NT2/D1 (cell line): ENCODE measurements at regions not wholly inside any gene's neighbourhood (a gene's known extent, or its start where the extent isn't known, plus 50 kb on each side); places are given as distances from the start of the nearest gene placed in this dataset.

Experiments
- DNase-seq: peaks from one replicate; pipeline ENCODE4 v3.0.0-alpha.2; 2011; ENCODE audit warnings: low read depth, low spot score
- H3K27me3 ChIP-seq: 2 replicates; pipeline ENCODE4 v1.6.0; 2011; ENCODE audit warnings: mild to moderate bottlenecking; ENCODE audit not compliant: insufficient read length, insufficient read depth
- H3K36me3 ChIP-seq: 2 replicates; pipeline ENCODE4 v1.6.1; 2011; ENCODE audit warnings: mild to moderate bottlenecking, low read length, mixed read lengths; ENCODE audit not compliant: insufficient read depth, insufficient read length
- H3K4me1 ChIP-seq: 2 replicates; pipeline ENCODE4 v1.5.1; 2011; ENCODE audit not compliant: insufficient read depth, insufficient read length
- H3K4me3 ChIP-seq: 2 replicates; pipeline ENCODE4 v1.5.1; 2011; ENCODE audit warnings: low read depth; ENCODE audit not compliant: insufficient read length
- H3K9ac ChIP-seq: 2 replicates; pipeline ENCODE4 v1.6.0; 2011; ENCODE audit warnings: low read depth; ENCODE audit not compliant: insufficient read length
- H3K9me3 ChIP-seq: 2 replicates; pipeline ENCODE4 v1.5.1; 2011; ENCODE audit warnings: mild to moderate bottlenecking, low read length; ENCODE audit not compliant: insufficient read depth
- SUZ12 ChIP-seq: IDR thresholded peaks from 2 replicates; pipeline ENCODE4 v1.6.1; 2011; ENCODE audit not compliant: insufficient read length, insufficient read depth; ENCODE audit errors: extremely low read depth
- YY1 ChIP-seq: IDR thresholded peaks from 2 replicates; pipeline ENCODE4 v1.6.1; 2011; ENCODE audit not compliant: insufficient read length, insufficient read depth
- ZNF274 ChIP-seq: IDR thresholded peaks from 2 replicates; pipeline ENCODE4 v1.6.1; 2011; ENCODE audit warnings: mild to moderate bottlenecking, low read depth, low read length

DNA sequence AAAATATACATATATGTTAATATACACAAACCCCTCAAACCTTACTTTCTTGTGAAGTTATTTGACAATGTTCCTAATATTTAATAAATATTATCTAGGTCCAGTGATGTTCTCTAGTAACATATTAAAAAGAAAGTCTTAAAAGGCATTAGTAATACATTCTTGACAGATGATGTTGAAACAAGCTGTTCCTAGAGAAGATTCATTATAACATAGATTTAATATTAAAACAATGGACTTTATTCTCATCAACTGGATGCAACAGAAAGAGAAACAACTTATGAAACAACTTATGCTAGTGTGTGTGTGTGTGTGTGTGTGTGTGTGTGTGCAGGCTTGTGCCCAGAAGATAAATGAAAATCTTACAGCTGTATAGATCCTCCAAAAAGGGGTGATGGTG lies 68.5 kb upstream of the PLXNA2 start:
- TF ChIP-seq YY1, result no peak
- no peak for TF ChIP-seq SUZ12
- TF ChIP-seq ZNF274, result no peak
- Histone ChIP-seq H3K27me3 (peaks cover 3% of the 10 kb centered on the region), H3K4me1 (no peaks in the 10 kb centered on the region), H3K9ac (no peak overlapping the region), H3K9me3 (no peaks in the 10 kb centered on the region), H3K36me3 (no peaks in the 10 kb centered on the region), H3K4me3 (no peak overlapping the region)
- no peak for DNase-seq

DNA sequence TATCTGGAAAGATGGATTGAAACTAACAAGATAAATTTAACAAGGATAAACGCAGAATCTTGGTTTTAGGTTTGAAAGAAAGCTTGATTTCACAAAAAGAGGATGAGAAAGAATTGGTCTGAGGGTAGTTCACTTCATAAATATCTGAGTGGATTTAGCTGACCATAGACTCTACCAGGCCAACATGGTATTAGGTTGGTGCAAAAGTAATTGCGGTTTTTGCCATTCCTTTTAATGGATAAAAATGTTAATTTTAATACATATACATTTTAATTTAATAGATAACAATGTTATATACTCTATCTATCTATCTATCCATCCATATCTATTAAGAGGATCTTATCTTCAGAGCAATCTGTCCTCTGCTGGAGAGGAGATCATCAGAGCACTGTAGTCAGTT lies 70.2 kb upstream of the PLXNA2 start:
- no peaks in the 10 kb centered on the region for H3K4me1 ChIP-seq
- TF ChIP-seq ZNF274 (no peak), YY1 (no peak), SUZ12 (no peak)
- no peak overlapping the region for H3K9ac ChIP-seq
- peaks cover 3% of the 10 kb centered on the region for H3K27me3 ChIP-seq
- no peaks in the 10 kb centered on the region for H3K9me3 ChIP-seq
- H3K36me3 ChIP-seq, result no peaks in the 10 kb centered on the region
- no peak for DNase-seq
- no peak overlapping the region for H3K4me3 ChIP-seq

DNA sequence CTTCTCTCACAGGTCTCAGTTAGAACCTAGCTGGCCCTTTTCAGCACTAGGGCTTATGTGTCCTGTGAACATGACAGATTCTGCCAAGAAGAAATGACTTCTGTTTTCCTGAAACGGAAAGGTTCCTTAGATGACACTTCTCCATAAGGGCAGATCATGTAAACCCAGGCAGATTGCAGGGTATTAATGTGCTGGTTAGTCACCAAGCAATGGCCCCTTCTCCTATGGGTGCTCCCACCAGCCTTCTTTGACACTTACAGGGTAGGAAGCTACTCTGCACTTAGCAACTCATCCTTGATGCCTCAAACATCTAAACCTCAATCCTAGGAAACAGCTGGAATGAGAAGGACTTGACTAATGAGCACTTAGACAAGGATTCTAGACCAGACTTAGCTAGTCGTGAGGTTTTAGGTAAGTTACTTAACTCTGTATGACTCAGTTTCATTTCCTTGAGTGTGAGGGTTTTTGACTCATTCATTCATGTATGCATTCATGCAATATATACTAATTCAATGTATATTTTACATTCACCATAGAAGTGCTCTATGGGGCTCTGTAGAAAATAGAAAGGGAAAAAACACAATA lies 74.1 kb upstream of the PLXNA2 start:
- Histone ChIP-seq H3K27me3 (peaks cover 3% of the 10 kb centered on the region), H3K4me3 (no peak overlapping the region), H3K9me3 (no peaks in the 10 kb centered on the region), H3K36me3 (no peaks in the 10 kb centered on the region), H3K4me1 (no peaks in the 10 kb centered on the region), H3K9ac (no peak overlapping the region)
- no peak for DNase-seq
- no peak for TF ChIP-seq ZNF274

DNA sequence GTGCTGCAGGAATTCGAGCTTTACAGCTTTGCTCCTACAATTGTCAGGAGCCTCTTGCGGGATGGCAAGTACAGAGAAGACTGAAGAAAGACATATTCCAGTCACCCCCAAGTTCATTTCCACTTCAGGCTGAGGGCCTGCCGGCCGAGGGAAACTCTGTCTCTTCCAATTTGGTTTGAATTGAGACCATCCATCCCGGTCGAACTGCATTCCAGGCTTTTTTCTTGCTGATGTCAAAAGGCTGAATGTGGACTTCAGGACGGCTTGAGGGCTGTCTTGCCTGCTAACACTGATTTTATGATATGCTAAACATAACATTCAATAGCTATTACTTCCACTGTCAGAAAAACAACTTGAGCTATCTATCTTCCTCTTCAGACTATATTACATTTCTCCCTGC lies 79.8 kb upstream of the PLXNA2 start:
- Histone ChIP-seq H3K4me3 (no peak overlapping the region), H3K9me3 (no peaks in the 10 kb centered on the region), H3K4me1 (no peaks in the 10 kb centered on the region), H3K36me3 (no peaks in the 10 kb centered on the region), H3K9ac (no peak overlapping the region), H3K27me3 (no peaks in the 10 kb centered on the region)
- no peak for DNase-seq
- TF ChIP-seq SUZ12 (no peak), ZNF274 (no peak), YY1 (no peak)

DNA sequence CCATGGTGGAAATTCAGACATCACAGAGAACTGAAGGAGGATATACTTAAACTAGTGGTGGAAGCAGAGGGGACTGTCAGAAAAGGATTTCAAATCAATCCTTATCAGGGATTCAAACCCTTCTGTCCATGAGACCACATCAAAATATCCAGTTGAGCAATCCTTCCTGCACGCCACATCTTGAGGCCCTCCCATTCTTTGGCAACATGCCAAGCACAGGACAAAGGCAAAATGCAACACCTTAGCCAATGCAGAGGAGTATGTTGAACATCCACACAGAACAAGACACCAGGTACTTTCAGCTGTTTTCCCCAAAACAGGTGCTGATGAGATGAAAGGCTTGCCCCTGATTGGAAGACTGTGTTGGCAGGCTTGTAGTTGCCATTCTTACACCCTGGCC lies 81.8 kb upstream of the PLXNA2 start:
- H3K27me3 ChIP-seq, result no peaks in the 10 kb centered on the region
- no peak overlapping the region for H3K4me3 ChIP-seq
- no peaks in the 10 kb centered on the region for H3K4me1 ChIP-seq
- H3K36me3 ChIP-seq, result no peaks in the 10 kb centered on the region
- no peaks in the 10 kb centered on the region for H3K9me3 ChIP-seq
- no peak for DNase-seq
- no peak for TF ChIP-seq YY1
- TF ChIP-seq ZNF274, result no peak
- no peak for TF ChIP-seq SUZ12
- no peak overlapping the region for H3K9ac ChIP-seq

DNA sequence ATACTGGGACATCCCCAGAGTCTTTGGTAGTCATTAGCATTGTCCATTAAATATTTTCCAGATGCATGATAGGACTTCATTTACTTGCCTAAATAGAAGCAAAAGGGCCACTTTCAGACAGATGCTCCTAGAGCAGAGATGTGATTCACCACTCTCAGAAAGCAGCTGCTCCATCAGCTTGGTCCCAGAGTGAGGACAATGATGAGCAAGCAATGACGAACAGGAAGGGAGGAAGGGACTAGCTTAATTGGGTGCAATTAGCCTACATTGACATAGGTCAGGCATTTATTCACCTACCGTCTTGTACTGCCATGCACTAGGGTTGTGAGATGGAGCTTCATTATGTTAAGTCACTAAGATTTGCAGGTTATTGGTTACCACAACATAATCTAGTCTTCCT lies 85.1 kb upstream of the PLXNA2 start:
- Histone ChIP-seq H3K36me3 (no peaks in the 10 kb centered on the region), H3K4me3 (no peak overlapping the region), H3K9ac (no peak overlapping the region), H3K4me1 (no peaks in the 10 kb centered on the region), H3K27me3 (no peaks in the 10 kb centered on the region), H3K9me3 (no peaks in the 10 kb centered on the region)
- TF ChIP-seq SUZ12 (no peak), YY1 (no peak), ZNF274 (no peak)
- no peak for DNase-seq

DNA sequence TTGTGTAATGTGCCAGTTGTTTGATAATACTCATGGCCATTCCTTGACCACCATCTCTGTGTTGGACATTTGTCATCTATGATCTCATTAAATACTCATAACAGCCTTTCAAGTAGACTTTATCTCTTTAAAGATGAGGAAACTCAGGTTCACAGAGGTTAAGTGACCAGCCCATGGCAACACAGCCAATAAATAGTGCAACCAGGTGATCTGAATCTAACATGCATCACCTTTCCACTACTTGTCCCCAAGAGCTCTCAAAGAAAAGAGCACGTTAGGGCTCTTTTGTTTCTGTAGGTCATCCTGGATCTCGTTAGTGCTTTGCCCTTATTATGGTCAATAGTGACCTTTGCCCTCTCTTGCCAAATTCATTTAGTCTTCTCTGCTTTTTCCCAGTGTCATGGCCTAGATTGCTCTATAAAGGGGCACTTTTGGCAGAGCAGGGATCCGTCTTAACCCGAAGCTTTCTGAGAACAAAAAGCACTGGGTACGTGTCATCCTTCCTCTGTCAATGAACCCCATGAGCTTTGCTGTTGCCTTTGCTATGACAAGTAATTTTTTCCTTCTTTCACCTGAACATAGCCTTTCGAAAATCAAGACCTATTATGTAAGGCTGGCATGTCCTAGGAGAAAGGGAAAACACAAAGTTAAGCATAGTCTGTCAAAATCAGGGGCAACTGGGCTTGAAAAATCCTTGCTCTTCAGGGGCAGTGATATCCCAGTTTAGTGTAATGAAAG lies 88.0 kb upstream of the PLXNA2 start:
- Histone ChIP-seq H3K9me3 (no peaks in the 10 kb centered on the region), H3K36me3 (no peaks in the 10 kb centered on the region), H3K9ac (no peak overlapping the region), H3K4me1 (no peaks in the 10 kb centered on the region), H3K4me3 (no peak overlapping the region), H3K27me3 (no peaks in the 10 kb centered on the region)
- TF ChIP-seq YY1 (no peak), SUZ12 (no peak), ZNF274 (no peak)
- no peak for DNase-seq

DNA sequence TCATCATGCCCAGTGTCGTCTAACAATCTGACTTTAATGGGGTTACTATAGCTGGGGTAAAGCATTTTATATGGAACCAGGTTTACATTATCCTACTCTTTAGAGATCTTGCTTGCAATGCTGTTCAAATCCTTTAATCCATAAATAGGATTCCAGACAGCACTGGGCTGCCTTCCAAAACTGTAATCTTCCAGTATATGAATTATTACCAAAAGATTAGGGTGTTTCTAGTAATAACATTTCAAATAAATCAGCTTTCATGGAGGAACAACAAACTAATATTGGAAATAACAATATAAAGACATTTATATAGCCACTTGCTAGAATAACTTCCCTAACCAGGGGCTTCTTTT lies 88.6 kb upstream of the PLXNA2 start:
- Histone ChIP-seq H3K4me3 (no peak overlapping the region), H3K9me3 (no peaks in the 10 kb centered on the region), H3K4me1 (no peaks in the 10 kb centered on the region), H3K9ac (no peak overlapping the region), H3K27me3 (no peaks in the 10 kb centered on the region), H3K36me3 (no peaks in the 10 kb centered on the region)
- no peak for TF ChIP-seq ZNF274
- TF ChIP-seq YY1, result no peak
- no peak for TF ChIP-seq SUZ12
- DNase-seq, result no peak
